ENCODE measurements at regions not wholly inside any gene's neighbourhood (a gene's known extent, or its start where the extent isn't known, plus 50 kb on each side); places are given as distances from the start of the nearest gene placed in this dataset.

DNA sequence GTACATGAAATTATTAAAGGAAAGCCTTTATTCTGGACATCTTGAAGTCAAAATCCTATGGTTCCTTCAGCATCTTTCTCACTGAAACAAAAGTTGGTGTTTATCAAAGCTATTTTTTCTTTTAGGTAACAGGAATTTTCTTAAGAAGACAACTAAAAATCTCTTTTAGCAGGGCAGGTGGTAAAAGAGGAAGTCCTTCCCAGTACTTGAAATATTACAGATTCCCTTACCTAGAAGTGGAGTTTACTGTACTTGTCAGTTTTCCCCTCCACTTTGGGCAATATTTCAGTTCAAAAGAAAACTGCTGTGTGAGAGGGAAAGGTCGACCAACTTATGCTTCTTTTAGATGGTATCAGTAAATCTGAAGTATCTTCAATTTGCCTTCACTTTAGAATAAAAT is 64.3 kb upstream of the TDRD3 start:
- H3K9me3 Mint-ChIP-seq, result peaks cover 4% of the 10 kb centered on the region in 2 experiments; a peak in 3 of 5 replicates
- WGBS (ENCODE audit: extremely low coverage, insufficient read length, low lambda C conversion rate), result no CpG with 5 or more reads among the region's 1 CpG
- no peak for DNase-seq
- H2BK12ac ChIP-seq (ENCODE audit: insufficient read length, low read depth, low read length), result no peak overlapping the region
- no peak overlapping the region for H3K27ac ChIP-seq (ENCODE audit: insufficient read length, low read depth, low read length)
- no peak overlapping the region for H3T11ph ChIP-seq (ENCODE audit: low read length)
- no peak overlapping the region for H2AFZ ChIP-seq (ENCODE audit: low read length)
- no peak overlapping the region for H3K23ac ChIP-seq (ENCODE audit: insufficient read length, low read depth, low read length)
- no peak overlapping the region for H3K4me2 ChIP-seq (ENCODE audit: insufficient read depth, insufficient read length, low read length)
- no peak overlapping the region for H3K9ac ChIP-seq (ENCODE audit: extremely low read depth, insufficient read length, low read length)
- no peak overlapping the region for H4K5ac ChIP-seq (ENCODE audit: insufficient read length, low read depth, low read length)
- no peak overlapping the region for H3K18ac ChIP-seq (ENCODE audit: insufficient read length, low read depth, low read length)
- H3K27me3 Mint-ChIP-seq (ENCODE audit: low read depth), result no peaks in the 10 kb centered on the region
- no peaks in the 10 kb centered on the region for H3K4me1 ChIP-seq (ENCODE audit: insufficient read depth, low read length)
- H3K9me3 ChIP-seq (ENCODE audit: control insufficient read depth, low read depth, low read length), result no peaks in the 10 kb centered on the region
- H4K8ac ChIP-seq (replicated peaks; ENCODE audit: insufficient read length, low read depth, low read length), result no peak overlapping the region
- H3K79me1 ChIP-seq (ENCODE audit: insufficient read depth, low read depth, low read length, poor library complexity, severe bottlenecking), result no peaks in the 10 kb centered on the region
- no peak overlapping the region for H3K4me3 Mint-ChIP-seq
- H3K56ac ChIP-seq (ENCODE audit: insufficient read length, low read depth, low read length), result no peak overlapping the region
- H4K20me1 ChIP-seq (ENCODE audit: control insufficient read depth, insufficient read depth, insufficient read length), result no peaks in the 10 kb centered on the region
- no peak overlapping the region for H2BK5ac ChIP-seq (ENCODE audit: insufficient read length, low read length)
- no peaks in the 10 kb centered on the region for H3K27me3 ChIP-seq (ENCODE audit: insufficient read depth, low read length)
- H3K79me2 ChIP-seq (ENCODE audit: insufficient read depth, low read length), result no peaks in the 10 kb centered on the region
- peaks cover 0 to 5% (median 2%) of the 10 kb centered on the region in 3 experiments; a peak in 4 of 7 replicates for H3K36me3 Mint-ChIP-seq (ENCODE audit: insufficient read depth in 1 of 3, low read depth in 3 of 3)
- no peak overlapping the region for H3K14ac ChIP-seq (ENCODE audit: insufficient read depth, low read length)
- H2BK15ac ChIP-seq (ENCODE audit: low read depth, low read length), result no peak overlapping the region
- H3K4me1 Mint-ChIP-seq, result peaks cover 9% of the 10 kb centered on the region in 2 experiments
- H2AK5ac ChIP-seq (ENCODE audit: insufficient read length, low read length), result no peak overlapping the region
- no peak overlapping the region for H2BK20ac ChIP-seq (ENCODE audit: low read depth, low read length, poor library complexity, severe bottlenecking)
- H3K27ac Mint-ChIP-seq, result no peak overlapping the region
- H4K91ac ChIP-seq (ENCODE audit: insufficient read length, low read depth, low read length), result no peak overlapping the region
- H3K4ac ChIP-seq (ENCODE audit: low read depth, low read length), result no peak overlapping the region
- no peak for TF ChIP-seq CTCF (conservative IDR thresholded peaks at IDR 0.05)
- no peaks in the 10 kb centered on the region for H3K23me2 ChIP-seq (ENCODE audit: insufficient read length, low read depth, low read length, poor library complexity, severe bottlenecking)
- H2BK120ac ChIP-seq (ENCODE audit: low read depth, low read length, poor library complexity, severe bottlenecking), result no peak overlapping the region

Measured in H9 (cell line).